Endothelial cell of umbilical vein (primary cell): ENCODE measurements at regions not wholly inside any gene's neighbourhood (a gene's known extent, or its start where the extent isn't known, plus 50 kb on each side); places are given as distances from the start of the nearest gene placed in this dataset.

Source experiments
- CTCF ChIP-seq, 2 donors: IDR thresholded peaks; 1 replicate in 1 of 2; 2 replicates in 1 of 2; pipeline ENCODE4 v1.5.1; 2011; ENCODE audit warnings: low read length in 2 of 2, mild to moderate bottlenecking in 2 of 2, moderate library complexity in 2 of 2, control low read depth in 1 of 2, inconsistent platforms in 1 of 2, low read depth in 1 of 2; ENCODE audit not compliant: insufficient read depth in 1 of 2; ENCODE audit errors: extremely low read depth in 1 of 2
- EZH2 ChIP-seq: IDR thresholded peaks from 2 replicates; pipeline ENCODE4 v1.6.1; 2012; ENCODE audit warnings: borderline replicate concordance, low read depth, mild to moderate bottlenecking, moderate library complexity, low read length, inconsistent platforms; ENCODE audit not compliant: severe bottlenecking
- JUN ChIP-seq: IDR thresholded peaks from 2 replicates; pipeline ENCODE4 v1.6.1; 2011; ENCODE audit warnings: borderline replicate concordance, low read depth; ENCODE audit not compliant: insufficient read length, insufficient read depth
- MAX ChIP-seq: IDR thresholded peaks from 2 replicates; pipeline ENCODE4 v1.6.1; 2011; ENCODE audit not compliant: insufficient read depth, insufficient read length
- POLR2A ChIP-seq: IDR thresholded peaks from 2 replicates; pipeline ENCODE4 v1.6.1; 2012; ENCODE audit warnings: low read depth, mild to moderate bottlenecking, control low read depth, low read length
- POLR2AphosphoS5 ChIP-seq: IDR thresholded peaks from 2 replicates; pipeline ENCODE4 v1.6.1; 2012; ENCODE audit warnings: low read depth, mild to moderate bottlenecking, control low read depth, low read length, moderate library complexity; ENCODE audit not compliant: insufficient read depth

- TF ChIP-seq EZH2 (no peak), MAX (no peak), CTCF (IDR thresholded peaks at IDR 0.05; ENCODE audit: extremely low read depth in 1 of 2, insufficient read depth in 1 of 2, low read depth in 1 of 2, low read length in 2 of 2) (no peak), JUN (no peak), POLR2A (no peak), POLR2AphosphoS5 (no peak)
Observed at GRCh38 chr1:5577255-5578040, 414.8 kb downstream of the NPHP4 start.
